IMR-90 (cell line): ENCODE measurements at regions not wholly inside any gene's neighbourhood (a gene's known extent, or its start where the extent isn't known, plus 50 kb on each side); places are given as distances from the start of the nearest gene placed in this dataset.

Source experiments
- ATAC-seq: fragments of 200-7000 bp; cut with Tn5 transposase; 2 replicates; pipeline ENCODE4 v1.9.1; 2020; ENCODE audit warnings: low read depth, mild to moderate bottlenecking, moderate library complexity
- BruUV-seq: library from RNA; stranded (reverse); fragments of 400-500 nt; replicated peaks from 2 replicates; lab custom pipeline; 2021; lab: Mats Ljungman, UMichigan
- CTCF ChIA-PET: fragments of 300-600 bp; formaldehyde crosslinking; extraction: SDS; loops from one replicate; lab custom pipeline; 2021; ENCODE audit warnings: antibody characterized with exemption; lab: Yijun Ruan, JAX
- POLR2A ChIA-PET: fragments of 300-600 bp; sonication (Branson Sonifier 250); formaldehyde crosslinking; loops from one replicate; lab custom pipeline; 2022; ENCODE audit warnings: antibody characterized with exemption; ENCODE audit not compliant: unreplicated experiment; lab: Charles Lee
- DNase-seq: peaks from one replicate; pipeline ENCODE4 v3.0.0; 2013
- H2AFZ ChIP-seq: replicated peaks from 2 replicates; pipeline ENCODE3; 2013; ENCODE audit warnings: low read length, mild to moderate bottlenecking; ENCODE audit not compliant: poor library complexity
- H2AK5ac ChIP-seq: 2 replicates; pipeline ENCODE4 v1.6.1; 2013; ENCODE audit warnings: low read depth, low read length, inconsistent platforms
- H2AK9ac ChIP-seq: replicated peaks from 2 replicates; pipeline ENCODE3; 2013; ENCODE audit warnings: mild to moderate bottlenecking, low read depth, low read length, moderate library complexity; ENCODE audit not compliant: poor library complexity
- H2BK120ac ChIP-seq: 2 replicates; pipeline ENCODE4 v1.6.1; 2013; ENCODE audit warnings: low read depth, low read length, inconsistent platforms
- H2BK15ac ChIP-seq: 3 replicates; pipeline ENCODE4 v1.6.1; 2013; ENCODE audit warnings: low read depth, low read length, inconsistent platforms
- H2BK20ac ChIP-seq: 2 replicates; pipeline ENCODE4 v1.6.1; 2013; ENCODE audit warnings: low read depth, mild to moderate bottlenecking, inconsistent platforms, low read length, moderate library complexity
- H2BK5ac ChIP-seq: 2 replicates; pipeline ENCODE4 v1.6.1; 2013; ENCODE audit warnings: mild to moderate bottlenecking, low read depth, low read length, inconsistent platforms; ENCODE audit not compliant: poor library complexity, severe bottlenecking
- H3K14ac ChIP-seq: replicated peaks from 2 replicates; pipeline ENCODE4 v1.6.1; 2013; ENCODE audit warnings: low read depth, low read length, inconsistent platforms
- H3K18ac ChIP-seq: 2 replicates; pipeline ENCODE4 v1.6.1; 2013; ENCODE audit warnings: low read depth, low read length, control low read depth
- H3K23ac ChIP-seq: 2 replicates; pipeline ENCODE4 v1.6.1; 2013; ENCODE audit warnings: low read depth, low read length, inconsistent platforms
- H3K27ac ChIP-seq: 2 replicates; pipeline ENCODE4 v1.5.1; 2013; ENCODE audit warnings: mild to moderate bottlenecking, control low read depth, low read length; ENCODE audit not compliant: insufficient read depth
- H3K27me3 ChIP-seq: 2 replicates; pipeline ENCODE4 v1.6.1; 2013; ENCODE audit warnings: low read length; ENCODE audit not compliant: control insufficient read depth, insufficient read depth
- H3K36me3 ChIP-seq: 2 replicates; pipeline ENCODE4 v1.6.1; 2013; ENCODE audit warnings: low read length, mixed read lengths; ENCODE audit not compliant: control insufficient read depth, insufficient read depth
- H3K4ac ChIP-seq: 2 replicates; pipeline ENCODE4 v1.6.1; 2013; ENCODE audit warnings: low read depth, low read length, inconsistent platforms
- H3K4me1 ChIP-seq: 2 replicates; pipeline ENCODE4 v1.6.1; 2013; ENCODE audit warnings: low read length, mixed read lengths; ENCODE audit not compliant: control insufficient read depth, insufficient read depth
- H3K4me2 ChIP-seq: 2 replicates; pipeline ENCODE4 v1.6.1; 2013; ENCODE audit warnings: low read depth, mild to moderate bottlenecking, control low read depth, low read length, moderate library complexity
- H3K4me3 ChIP-seq: 2 replicates; pipeline ENCODE4 v1.5.1; 2013; ENCODE audit warnings: low read depth, mild to moderate bottlenecking, control low read depth, low read length, moderate library complexity; ENCODE audit not compliant: insufficient read depth
- H3K56ac ChIP-seq: 2 replicates; pipeline ENCODE4 v1.6.1; 2013; ENCODE audit warnings: low read length, inconsistent platforms; ENCODE audit not compliant: insufficient read depth; ENCODE audit errors: extremely low read depth
- H3K79me1 ChIP-seq, 2 experiments: 2 replicates each; pipeline ENCODE4 v1.6.1; 2013; ENCODE audit warnings: low read length in 2 of 2, inconsistent platforms in 1 of 2, low read depth in 1 of 2
- H3K9ac ChIP-seq: 2 replicates; pipeline ENCODE4 v1.6.1; 2013; ENCODE audit warnings: low read depth, low read length, control low read depth
- H3K9me1 ChIP-seq: 2 replicates; pipeline ENCODE4 v1.6.1; 2013; ENCODE audit warnings: low read length, inconsistent platforms; ENCODE audit not compliant: insufficient read depth
- H3K9me3 ChIP-seq: 2 replicates; pipeline ENCODE4 v1.6.1; 2013; ENCODE audit warnings: low read length; ENCODE audit not compliant: control insufficient read depth, insufficient read depth
- H4K20me1 ChIP-seq: 2 replicates; pipeline ENCODE4 v1.6.1; 2013; ENCODE audit warnings: low read length, inconsistent platforms; ENCODE audit not compliant: insufficient read depth
- H4K5ac ChIP-seq: 2 replicates; pipeline ENCODE4 v1.6.1; 2013; ENCODE audit warnings: mild to moderate bottlenecking, low read depth, low read length, control low read depth
- H4K8ac ChIP-seq, 2 experiments: 2 replicates each; pipeline ENCODE4 v1.6.1; 2013; ENCODE audit warnings: low read depth in 2 of 2, low read length in 2 of 2, control low read depth in 1 of 2, inconsistent platforms in 1 of 2
- H4K91ac ChIP-seq: 2 replicates; pipeline ENCODE4 v1.6.1; 2013; ENCODE audit warnings: low read depth, low read length, inconsistent platforms; ENCODE audit not compliant: insufficient read depth
- BHLHE40 ChIP-seq: fragments of 150-350 bp; IDR thresholded peaks from 2 replicates; pipeline ENCODE4 v1.6.1; 2016; ENCODE audit warnings: mild to moderate bottlenecking, low read depth, low read length
- CEBPB ChIP-seq: IDR thresholded peaks from 2 replicates; pipeline ENCODE4 v1.6.1; 2012; ENCODE audit warnings: low read depth, low read length, improper control_type of control experiment
- CHD1 ChIP-seq: IDR thresholded peaks from 2 replicates; pipeline ENCODE4 v1.6.1; 2012; ENCODE audit warnings: low read depth, low read length, improper control_type of control experiment
- FOS ChIP-seq: fragments of 150-350 bp; IDR thresholded peaks from 2 replicates; pipeline ENCODE4 v1.6.1; 2016; ENCODE audit warnings: low read depth, low read length
- MAFK ChIP-seq: IDR thresholded peaks from 2 replicates; pipeline ENCODE4 v1.6.1; 2012; ENCODE audit warnings: low read depth, low read length, improper control_type of control experiment
- MAZ ChIP-seq: IDR thresholded peaks from 2 replicates; pipeline ENCODE4 v1.6.1; 2012; ENCODE audit warnings: low read depth, mild to moderate bottlenecking, low read length, improper control_type of control experiment, moderate library complexity, borderline replicate concordance
- MXI1 ChIP-seq: IDR thresholded peaks from 2 replicates; pipeline ENCODE4 v1.6.1; 2012; ENCODE audit warnings: low read depth, mild to moderate bottlenecking, low read length, moderate library complexity, borderline replicate concordance
- NFE2L2 ChIP-seq: fragments of 150-350 bp; IDR thresholded peaks from 2 replicates; pipeline ENCODE4 v1.6.1; 2016; ENCODE audit warnings: low read depth, mild to moderate bottlenecking, low read length
- RAD21 ChIP-seq: IDR thresholded peaks from 2 replicates; pipeline ENCODE4 v1.6.1; 2012; ENCODE audit warnings: low read length, improper control_type of control experiment
- RFX5 ChIP-seq: IDR thresholded peaks from 2 replicates; pipeline ENCODE4 v1.8.0; 2012; ENCODE audit warnings: low read depth, mild to moderate bottlenecking, low read length, moderate library complexity
- SMC3 ChIP-seq: fragments of 150-350 bp; IDR thresholded peaks from 2 replicates; pipeline ENCODE4 v1.6.1; 2016; ENCODE audit warnings: low read depth, mild to moderate bottlenecking, antibody characterized with exemption, low read length, moderate library complexity
- WGBS, 2 experiments: methylation state at CpG; one replicate each; pipeline versions ENCODE4 v1.1.5 to v1.1.7; 2013; ENCODE audit warnings: missing lambda C conversion rate in 2 of 2; ENCODE audit not compliant: insufficient read length in 1 of 2; ENCODE audit errors: extremely low coverage in 2 of 2; 5-methylcytosine and 5-hydroxymethylcytosine counted together
- dilution Hi-C: fragments of 300-500 bp; cut with HindIII; formaldehyde crosslinking; loops from one replicate; pipeline ENCODE4 v1.14.3; 2018; ENCODE audit warnings: low sequenced_read_pairs; ENCODE audit not compliant: unreplicated experiment
- in situ Hi-C: fragments of 300-500 bp; cut with MboI; formaldehyde crosslinking; loops from 3 replicates; pipeline ENCODE4 v1.14.3; 2019; ENCODE audit warnings: low sequenced_read_pairs, inconsistent platforms, mixed read lengths
- intact Hi-C: fragments of 100-400 bp; cut with micrococcal nuclease; formaldehyde crosslinking; loops from 2 replicates; pipeline ENCODE4 v1.10.0; 2022
- TF ChIP-seq, protein P1 (sequence below): fragments of 150-350 bp; IDR thresholded peaks from 2 replicates; pipeline ENCODE4 v1.6.1; 2017; ENCODE audit warnings: mild to moderate bottlenecking, antibody characterized with exemption, low read length, low read depth
- TF ChIP-seq, protein P2 (sequence below): fragments of 150-350 bp; IDR thresholded peaks from 2 replicates; pipeline ENCODE4 v1.6.1; 2016; ENCODE audit warnings: low read depth, mild to moderate bottlenecking, low read length, moderate library complexity, borderline replicate concordance

DNA sequence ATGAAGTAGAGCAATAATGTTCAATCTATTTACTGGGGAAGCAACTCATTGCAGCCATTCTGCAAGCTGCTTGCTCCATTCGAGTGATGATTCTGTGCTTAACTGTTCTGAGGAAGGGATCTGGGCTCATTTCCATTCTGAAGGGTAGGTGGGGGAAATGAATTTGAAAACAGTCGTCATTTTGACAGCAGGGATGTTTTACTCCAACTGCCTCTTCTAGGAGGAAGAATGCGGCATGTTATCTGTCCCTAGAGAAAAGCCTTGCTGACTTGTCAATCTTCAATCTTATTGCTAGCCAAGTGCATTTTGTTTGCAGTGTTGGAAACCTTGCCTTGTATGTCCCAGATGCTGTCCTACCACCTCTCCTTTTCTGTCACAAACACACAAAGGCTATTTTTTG, 105.9 kb downstream of the PRDM13 start:
- H3K4me3 ChIP-seq = no peak overlapping the region
- H3K4me1 ChIP-seq = no peaks in the 10 kb centered on the region
- H2BK15ac ChIP-seq = no peak overlapping the region
- no peaks in the 10 kb centered on the region for H4K20me1 ChIP-seq
- ChIA-PET POLR2A (no interaction called here), CTCF (no interaction called here)
- H4K8ac ChIP-seq = no peak overlapping the region
- H3K36me3 ChIP-seq = no peaks in the 10 kb centered on the region
- TF ChIP-seq MXI1 (no peak), MAFK (no peak), CHD1 (no peak), RAD21 (no peak), BHLHE40 (no peak), MAZ (no peak), SMC3 (no peak), RFX5 (no peak), CEBPB (no peak), FOS (no peak), NFE2L2 (no peak)
- TF ChIP-seq, protein P1, sequence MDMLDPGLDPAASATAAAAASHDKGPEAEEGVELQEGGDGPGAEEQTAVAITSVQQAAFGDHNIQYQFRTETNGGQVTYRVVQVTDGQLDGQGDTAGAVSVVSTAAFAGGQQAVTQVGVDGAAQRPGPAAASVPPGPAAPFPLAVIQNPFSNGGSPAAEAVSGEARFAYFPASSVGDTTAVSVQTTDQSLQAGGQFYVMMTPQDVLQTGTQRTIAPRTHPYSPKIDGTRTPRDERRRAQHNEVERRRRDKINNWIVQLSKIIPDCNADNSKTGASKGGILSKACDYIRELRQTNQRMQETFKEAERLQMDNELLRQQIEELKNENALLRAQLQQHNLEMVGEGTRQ = no peak
- TF ChIP-seq, protein P2, sequence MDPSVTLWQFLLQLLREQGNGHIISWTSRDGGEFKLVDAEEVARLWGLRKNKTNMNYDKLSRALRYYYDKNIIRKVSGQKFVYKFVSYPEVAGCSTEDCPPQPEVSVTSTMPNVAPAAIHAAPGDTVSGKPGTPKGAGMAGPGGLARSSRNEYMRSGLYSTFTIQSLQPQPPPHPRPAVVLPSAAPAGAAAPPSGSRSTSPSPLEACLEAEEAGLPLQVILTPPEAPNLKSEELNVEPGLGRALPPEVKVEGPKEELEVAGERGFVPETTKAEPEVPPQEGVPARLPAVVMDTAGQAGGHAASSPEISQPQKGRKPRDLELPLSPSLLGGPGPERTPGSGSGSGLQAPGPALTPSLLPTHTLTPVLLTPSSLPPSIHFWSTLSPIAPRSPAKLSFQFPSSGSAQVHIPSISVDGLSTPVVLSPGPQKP = no peak
- H3K56ac ChIP-seq = no peak overlapping the region
- BruUV-seq = no TSS peak
- H2BK120ac ChIP-seq = no peak overlapping the region
- H2AFZ ChIP-seq = no peak overlapping the region
- no peaks in the 10 kb centered on the region for H3K27me3 ChIP-seq
- no peak overlapping the region for H3K4me2 ChIP-seq
- no peak overlapping the region for H2AK5ac ChIP-seq
- ATAC-seq (no peak), DNase-seq (no peak)
- no peak overlapping the region for H2BK20ac ChIP-seq
- no peak overlapping the region for H4K91ac ChIP-seq
- H3K9me1 ChIP-seq = no peaks in the 10 kb centered on the region
- H3K14ac ChIP-seq = no peak overlapping the region
- in situ Hi-C loops = no loop called here
- H2BK5ac ChIP-seq = no peak overlapping the region
- H3K9ac ChIP-seq = no peak overlapping the region
- no peak overlapping the region for H4K5ac ChIP-seq
- H3K18ac ChIP-seq = no peak overlapping the region
- no peak overlapping the region for H3K23ac ChIP-seq
- intact Hi-C loops = no loop called here
- H2AK9ac ChIP-seq = no peak overlapping the region
- no peaks in the 10 kb centered on the region for H3K79me1 ChIP-seq
- H3K4ac ChIP-seq = no peak overlapping the region
- dilution Hi-C loops = no loop called here
- WGBS, 2 experiments = no CpG with 5 or more reads among the region's 3 CpGs
- H3K27ac ChIP-seq = no peak overlapping the region
- H3K9me3 ChIP-seq = no peaks in the 10 kb centered on the region
